PFSK-1 (cell line): ENCODE measurements at regions not wholly inside any gene's neighbourhood (a gene's known extent, or its start where the extent isn't known, plus 50 kb on each side); places are given as distances from the start of the nearest gene placed in this dataset.

Experiments used
- FOXP2 ChIP-seq: optimal IDR thresholded peaks from 2 replicates; pipeline ENCODE3; 2011; ENCODE audit warnings: borderline replicate concordance, control low read depth, inconsistent platforms; ENCODE audit not compliant: insufficient read depth; ENCODE audit errors: extremely low read length, extremely low read depth
- POLR2AphosphoS5 ChIP-seq: IDR thresholded peaks from 2 replicates; pipeline ENCODE4 v1.6.1; 2012; ENCODE audit warnings: low read depth, mild to moderate bottlenecking, control low read depth, low read length, moderate library complexity
- SIN3A ChIP-seq: IDR thresholded peaks from 2 replicates; pipeline ENCODE4 v1.6.1; 2012; ENCODE audit warnings: mild to moderate bottlenecking, low read length, moderate library complexity, borderline replicate concordance; ENCODE audit not compliant: insufficient read depth
- TAF1 ChIP-seq: IDR thresholded peaks from 2 replicates; pipeline ENCODE4 v1.6.1; 2012; ENCODE audit warnings: low read length, control low read depth, borderline replicate concordance; ENCODE audit not compliant: insufficient read depth
- TF ChIP-seq, protein P1 (sequence below), 2 experiments: IDR thresholded peaks; 2 replicates each; pipeline versions ENCODE4 v1.6.1 to v1.8.0; 2011 to 2012; ENCODE audit warnings: low read depth in 2 of 2, low read length in 2 of 2, control low read depth in 1 of 2, inconsistent platforms in 1 of 2, mild to moderate bottlenecking in 1 of 2, moderate library complexity in 1 of 2; ENCODE audit not compliant: insufficient read depth in 1 of 2

GRCh38 chrX:131801911-131802310 is 221.2 kb upstream of the STK26 start:
- TF ChIP-seq POLR2AphosphoS5 (no peak), SIN3A (no peak), FOXP2 (no peak), TAF1 (no peak)
- TF ChIP-seq, protein P1, sequence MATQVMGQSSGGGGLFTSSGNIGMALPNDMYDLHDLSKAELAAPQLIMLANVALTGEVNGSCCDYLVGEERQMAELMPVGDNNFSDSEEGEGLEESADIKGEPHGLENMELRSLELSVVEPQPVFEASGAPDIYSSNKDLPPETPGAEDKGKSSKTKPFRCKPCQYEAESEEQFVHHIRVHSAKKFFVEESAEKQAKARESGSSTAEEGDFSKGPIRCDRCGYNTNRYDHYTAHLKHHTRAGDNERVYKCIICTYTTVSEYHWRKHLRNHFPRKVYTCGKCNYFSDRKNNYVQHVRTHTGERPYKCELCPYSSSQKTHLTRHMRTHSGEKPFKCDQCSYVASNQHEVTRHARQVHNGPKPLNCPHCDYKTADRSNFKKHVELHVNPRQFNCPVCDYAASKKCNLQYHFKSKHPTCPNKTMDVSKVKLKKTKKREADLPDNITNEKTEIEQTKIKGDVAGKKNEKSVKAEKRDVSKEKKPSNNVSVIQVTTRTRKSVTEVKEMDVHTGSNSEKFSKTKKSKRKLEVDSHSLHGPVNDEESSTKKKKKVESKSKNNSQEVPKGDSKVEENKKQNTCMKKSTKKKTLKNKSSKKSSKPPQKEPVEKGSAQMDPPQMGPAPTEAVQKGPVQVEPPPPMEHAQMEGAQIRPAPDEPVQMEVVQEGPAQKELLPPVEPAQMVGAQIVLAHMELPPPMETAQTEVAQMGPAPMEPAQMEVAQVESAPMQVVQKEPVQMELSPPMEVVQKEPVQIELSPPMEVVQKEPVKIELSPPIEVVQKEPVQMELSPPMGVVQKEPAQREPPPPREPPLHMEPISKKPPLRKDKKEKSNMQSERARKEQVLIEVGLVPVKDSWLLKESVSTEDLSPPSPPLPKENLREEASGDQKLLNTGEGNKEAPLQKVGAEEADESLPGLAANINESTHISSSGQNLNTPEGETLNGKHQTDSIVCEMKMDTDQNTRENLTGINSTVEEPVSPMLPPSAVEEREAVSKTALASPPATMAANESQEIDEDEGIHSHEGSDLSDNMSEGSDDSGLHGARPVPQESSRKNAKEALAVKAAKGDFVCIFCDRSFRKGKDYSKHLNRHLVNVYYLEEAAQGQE (IDR thresholded peaks at IDR 0.05; ENCODE audit: insufficient read depth in 1 of 2, low read depth in 2 of 2, low read length in 2 of 2), result no peak
